GM21360 (cell line): ENCODE measurements at regions not wholly inside any gene's neighbourhood (a gene's known extent, or its start where the extent isn't known, plus 50 kb on each side); places are given as distances from the start of the nearest gene placed in this dataset.

Source experiments
- ATAC-seq: cut with Tn5 transposase; IDR thresholded peaks from one replicate; pipeline ENCODE4 v1.9.1; 2021; ENCODE audit warnings: mild to moderate bottlenecking, moderate library complexity; ENCODE audit not compliant: unreplicated experiment

DNA sequence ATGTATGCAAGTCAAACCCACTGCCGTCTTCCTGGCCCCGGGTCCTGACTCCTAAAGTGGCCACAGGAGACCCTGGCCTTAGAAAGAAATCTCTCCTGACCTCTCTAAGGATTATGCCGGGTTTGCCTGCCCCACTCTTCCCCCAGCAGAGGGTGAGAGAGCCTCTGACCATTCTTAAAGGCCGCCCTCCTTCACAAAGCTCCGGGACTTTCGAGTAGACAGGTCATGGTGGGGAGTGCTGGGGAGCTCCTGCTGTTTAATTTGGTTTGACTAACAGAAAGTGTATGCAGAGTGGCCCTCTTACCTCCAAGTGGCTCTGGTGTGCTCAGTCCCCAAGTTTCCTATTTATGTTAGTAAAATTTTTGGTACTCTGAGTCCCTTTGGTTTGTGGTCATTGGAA is 111.8 kb downstream of the LRRC70 start:
- no peak for ATAC-seq

DNA sequence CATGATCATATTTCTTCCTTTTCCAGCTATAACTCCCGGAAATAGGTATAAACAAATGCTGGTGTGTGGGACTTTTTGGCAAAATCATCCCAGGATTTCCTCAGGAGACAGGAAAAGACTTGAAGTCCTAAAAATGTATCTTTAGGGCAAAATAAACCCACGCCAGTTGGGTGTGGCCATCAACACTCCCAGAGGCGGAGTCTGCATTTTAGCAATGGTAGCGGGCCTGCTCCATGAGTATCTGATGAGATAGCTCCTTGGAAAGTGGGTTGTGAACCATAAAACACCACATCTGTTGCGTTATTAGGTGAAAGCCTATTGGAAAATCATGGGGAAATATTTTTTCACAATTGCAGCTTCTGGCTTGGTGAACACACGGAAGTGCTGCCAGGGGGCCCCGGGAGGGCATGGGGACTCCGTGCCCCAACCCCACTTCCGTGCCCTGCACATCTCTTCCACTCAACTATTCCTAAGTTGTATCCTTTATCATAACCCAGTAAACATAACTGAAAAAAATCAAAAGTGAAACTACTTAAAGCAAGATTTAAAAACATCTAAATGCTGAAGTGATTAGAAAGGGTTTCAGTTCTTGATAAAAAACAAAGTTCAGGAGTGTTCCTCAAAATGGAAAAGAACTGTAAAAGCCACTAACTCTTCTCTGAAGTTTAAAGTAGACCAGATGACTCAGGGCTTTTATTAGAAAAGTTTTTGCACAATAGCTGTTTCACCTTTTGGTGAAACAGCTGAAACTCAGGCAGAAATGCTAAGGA is 111.2 kb downstream of the LRRC70 start:
- ATAC-seq = no peak

DNA sequence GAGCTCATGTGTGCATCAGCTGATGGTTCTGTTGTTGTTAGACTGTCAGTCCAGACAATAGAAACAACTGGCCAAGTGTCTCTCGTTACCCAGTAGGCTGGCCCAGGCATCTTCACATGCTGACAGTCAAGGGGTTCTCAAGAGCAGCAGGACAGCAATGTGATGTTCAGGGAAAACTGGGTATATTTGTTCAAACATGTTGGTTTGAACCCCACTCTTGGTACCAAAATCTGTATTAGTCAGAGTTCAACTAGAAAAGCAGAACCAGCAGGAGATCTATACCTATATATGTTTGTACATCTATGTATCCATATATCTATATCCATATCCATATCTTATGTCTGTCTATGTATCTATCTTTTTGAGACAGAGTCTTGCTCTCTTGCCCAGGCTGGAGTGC is 108.1 kb downstream of the LRRC70 start:
- ATAC-seq = no peak

DNA sequence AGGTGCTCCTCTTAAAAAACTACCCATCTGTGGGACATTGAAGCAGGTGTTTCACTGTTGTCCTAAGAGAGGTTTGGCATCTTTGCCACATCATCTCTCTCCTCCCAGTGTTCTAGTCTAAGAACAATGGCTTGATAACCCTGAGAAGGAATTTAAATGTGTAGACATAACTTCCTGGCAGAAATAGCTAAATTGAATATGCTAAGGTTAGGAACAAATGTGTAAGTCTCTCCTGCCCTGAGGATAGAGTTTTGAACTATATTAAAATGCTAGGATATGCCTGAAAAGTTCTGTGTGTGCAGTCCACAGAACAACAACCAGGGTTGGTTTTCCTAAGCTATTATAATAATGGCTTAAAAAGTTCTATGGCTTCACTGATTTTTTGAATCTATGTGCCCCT is 106.6 kb downstream of the LRRC70 start:
- no peak for ATAC-seq

DNA sequence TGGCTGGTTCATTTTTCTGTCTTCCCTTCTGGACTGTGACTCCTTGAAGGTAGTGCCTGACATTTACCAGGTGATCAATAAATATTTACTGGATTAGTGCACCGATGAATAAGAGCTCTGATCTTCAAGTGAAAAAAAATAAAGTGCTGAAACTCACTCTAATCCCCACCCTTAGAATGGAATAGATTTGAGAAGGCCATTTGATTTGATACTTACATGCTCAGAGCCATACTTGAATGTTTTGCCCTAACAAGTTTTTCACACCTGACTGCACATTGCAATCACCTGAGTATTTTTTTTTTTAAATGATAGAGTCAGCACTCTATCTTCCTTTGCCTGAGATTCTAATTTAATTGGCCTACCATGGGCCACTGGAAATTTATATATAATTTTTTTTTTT is 105.7 kb downstream of the LRRC70 start:
- ATAC-seq = no peak

DNA sequence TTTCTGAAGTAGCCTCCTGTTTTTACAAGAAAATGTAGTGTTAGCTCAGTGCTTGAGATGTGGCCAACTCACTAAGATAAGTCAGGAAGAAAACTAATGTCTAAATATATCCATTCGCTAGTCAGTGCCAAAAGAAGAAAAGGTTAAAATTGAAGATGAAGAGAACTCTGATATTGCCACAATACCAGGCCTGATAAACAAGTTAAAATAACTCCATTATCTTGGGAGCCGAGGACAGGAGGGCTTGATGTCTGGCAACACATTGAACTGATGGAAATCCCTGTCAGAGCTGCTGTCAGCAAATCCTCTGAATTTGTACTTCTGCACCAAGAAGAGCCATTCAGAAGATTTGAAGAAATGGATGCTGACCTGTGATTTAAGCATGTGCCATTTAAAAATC is 103.4 kb downstream of the LRRC70 start:
- no peak for ATAC-seq

DNA sequence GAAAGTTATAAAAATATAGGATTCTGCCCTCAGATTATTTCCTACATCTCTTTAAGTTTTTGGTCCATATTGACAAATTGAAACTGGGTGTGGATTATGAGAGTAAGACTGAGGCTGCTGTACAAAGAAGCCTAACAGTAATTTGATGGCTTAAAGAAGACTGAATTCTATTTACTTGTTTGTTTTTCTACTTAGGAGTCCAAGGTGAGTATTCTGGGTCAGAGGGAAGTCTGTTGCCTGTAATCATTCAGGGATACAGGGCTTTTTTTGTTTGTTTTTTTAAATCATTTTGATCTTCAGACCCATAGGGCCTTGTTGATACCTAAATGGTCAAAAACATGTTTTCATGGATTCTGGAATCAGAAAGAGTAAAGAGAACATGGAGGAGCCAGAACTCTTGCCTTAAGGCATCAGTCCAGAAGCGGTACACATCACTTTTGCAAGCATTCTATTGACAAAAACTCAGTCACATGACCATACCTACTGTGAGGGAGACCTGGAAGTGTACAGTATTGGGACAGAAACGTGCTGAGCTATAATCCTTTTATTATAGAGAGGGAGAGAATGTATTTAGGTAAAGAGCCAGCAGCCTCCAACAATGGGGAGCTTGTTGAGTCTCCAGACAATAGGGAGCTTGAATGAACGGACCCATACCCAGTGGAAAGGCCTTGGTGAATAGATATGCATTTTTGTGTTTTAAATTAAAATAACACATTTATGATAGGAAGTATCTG is 102.7 kb downstream of the LRRC70 start:
- ATAC-seq = no peak

DNA sequence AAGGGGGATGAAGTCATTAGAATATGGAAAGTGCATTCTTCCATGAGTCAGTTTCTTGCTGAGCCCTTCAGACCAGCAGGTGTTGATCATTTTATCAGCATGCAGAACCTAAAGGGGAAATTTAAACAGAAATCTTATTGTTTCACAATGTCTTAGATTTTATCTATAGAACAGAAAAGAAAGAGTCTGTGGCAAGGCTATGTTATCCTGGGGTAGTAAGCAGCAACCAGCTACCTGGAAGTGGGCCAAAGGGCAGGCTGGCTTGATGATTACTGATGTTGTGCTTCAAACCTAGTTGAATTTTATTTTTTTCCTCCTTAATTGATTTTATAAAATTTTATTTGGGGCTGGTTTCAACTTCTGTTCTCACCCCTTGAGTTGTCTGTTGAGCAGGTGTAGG is 101.5 kb downstream of the LRRC70 start:
- ATAC-seq = no peak
